ENCODE measurements at regions not wholly inside any gene's neighbourhood (a gene's known extent, or its start where the extent isn't known, plus 50 kb on each side); places are given as distances from the start of the nearest gene placed in this dataset.

GRCh38 chr2:156001851-156002250 lies 330.7 kb downstream of the NR4A2 start:
- intact Hi-C loops (cut with DNase I): no loop called here
- Histone ChIP-seq H3K4me3 (no peak overlapping the region), H3K27ac (no peak overlapping the region), H3K9me3 (no peaks in the 10 kb centered on the region), H3K27me3 (no peaks in the 10 kb centered on the region), H3K4me1 (no peaks in the 10 kb centered on the region), H3K36me3 (no peaks in the 10 kb centered on the region)
- TF ChIP-seq POLR2A (IDR thresholded peaks at IDR 0.05) (no peak), CTCF (IDR thresholded peaks at IDR 0.05) (no peak)
- no peak for DNase-seq
- WGBS, 2 donors: 73 to 91% methylated on average over 1 of the region's 1 CpG

- no peak overlapping the region for H3K27ac ChIP-seq
- no peak for DNase-seq
- intact Hi-C loops (cut with DNase I): no loop called here
- no peaks in the 10 kb centered on the region for H3K27me3 ChIP-seq
- H3K4me1 ChIP-seq: no peaks in the 10 kb centered on the region
- 61 to 70% methylated on average over 2 of the region's 2 CpGs for WGBS, 2 donors
- TF ChIP-seq POLR2A (IDR thresholded peaks at IDR 0.05) (no peak), CTCF (IDR thresholded peaks at IDR 0.05) (no peak)
- H3K4me3 ChIP-seq: no peak overlapping the region
- no peaks in the 10 kb centered on the region for H3K36me3 ChIP-seq
- H3K9me3 ChIP-seq: no peaks in the 10 kb centered on the region
These were observed 335.0 kb downstream of the NR4A2 start for GRCh38 chr2:155997538-155997937.

- intact Hi-C loops (cut with DNase I): no loop called here
- H3K4me3 ChIP-seq: no peak overlapping the region
- H3K27me3 ChIP-seq: no peaks in the 10 kb centered on the region
- WGBS, 2 donors: 73 to 76% methylated on average over 1 of the region's 1 CpG
- H3K36me3 ChIP-seq: no peaks in the 10 kb centered on the region
- TF ChIP-seq CTCF (IDR thresholded peaks at IDR 0.05) (no peak), POLR2A (IDR thresholded peaks at IDR 0.05) (no peak)
- no peak overlapping the region for H3K27ac ChIP-seq
- no peaks in the 10 kb centered on the region for H3K9me3 ChIP-seq
- no peaks in the 10 kb centered on the region for H3K4me1 ChIP-seq
- DNase-seq: no peak
These were observed 338.2 kb downstream of the NR4A2 start for GRCh38 chr2:155994315-155994714.

GRCh38 chr2:155983845-155984244 lies 348.7 kb downstream of the NR4A2 start:
- TF ChIP-seq CTCF (IDR thresholded peaks at IDR 0.05) (no peak), POLR2A (IDR thresholded peaks at IDR 0.05) (no peak)
- Histone ChIP-seq H3K36me3 (no peaks in the 10 kb centered on the region), H3K4me3 (no peak overlapping the region), H3K4me1 (no peaks in the 10 kb centered on the region), H3K27ac (no peak overlapping the region), H3K27me3 (no peaks in the 10 kb centered on the region), H3K9me3 (no peaks in the 10 kb centered on the region)
- intact Hi-C loops (cut with DNase I): no loop called here
- no peak for DNase-seq
- WGBS, 2 donors: 71 to 88% methylated on average over 1 of the region's 1 CpG

GRCh38 chr2:155982135-155982534 lies 350.4 kb downstream of the NR4A2 start:
- H3K27me3 ChIP-seq: no peaks in the 10 kb centered on the region
- WGBS, 2 donors: 29 to 46% methylated on average over 1 of the region's 1 CpG

More at GRCh38 chr2:155982135-155982534, 350.4 kb downstream of the NR4A2 start:
- H3K27ac ChIP-seq: no peak overlapping the region
- no peaks in the 10 kb centered on the region for H3K4me1 ChIP-seq
- intact Hi-C loops (cut with DNase I): no loop called here
- no peak for TF ChIP-seq CTCF (IDR thresholded peaks at IDR 0.05)
- no peak for TF ChIP-seq POLR2A (IDR thresholded peaks at IDR 0.05)
- no peaks in the 10 kb centered on the region for H3K9me3 ChIP-seq
- no peak overlapping the region for H3K4me3 ChIP-seq
- no peaks in the 10 kb centered on the region for H3K36me3 ChIP-seq
- DNase-seq: no peak
